Coronary artery (tissue), 2 donors: ENCODE measurements at regions not wholly inside any gene's neighbourhood (a gene's known extent, or its start where the extent isn't known, plus 50 kb on each side); places are given as distances from the start of the nearest gene placed in this dataset.

Experiments
- DNase-seq: peaks from one replicate; pipeline ENCODE4 v3.0.0-alpha.2; 2017; ENCODE audit warnings: low spot score
- H3K27ac ChIP-seq, 2 donors: fragments of 200-600 bp; sonication (generic); one replicate each; pipeline ENCODE4 v1.5.1; 2016 to 2019
- H3K4me3 ChIP-seq: fragments of 200-600 bp; sonication (generic); 2 replicates; pipeline ENCODE4 v1.5.1; 2016; ENCODE audit warnings: mild to moderate bottlenecking, moderate library complexity
- TF ChIP-seq, protein P1 (sequence below): fragments of 200-600 bp; sonication (generic); IDR thresholded peaks from one replicate; pipeline ENCODE4 v1.5.1; 2019; ENCODE audit warnings: antibody characterized with exemption

DNA sequence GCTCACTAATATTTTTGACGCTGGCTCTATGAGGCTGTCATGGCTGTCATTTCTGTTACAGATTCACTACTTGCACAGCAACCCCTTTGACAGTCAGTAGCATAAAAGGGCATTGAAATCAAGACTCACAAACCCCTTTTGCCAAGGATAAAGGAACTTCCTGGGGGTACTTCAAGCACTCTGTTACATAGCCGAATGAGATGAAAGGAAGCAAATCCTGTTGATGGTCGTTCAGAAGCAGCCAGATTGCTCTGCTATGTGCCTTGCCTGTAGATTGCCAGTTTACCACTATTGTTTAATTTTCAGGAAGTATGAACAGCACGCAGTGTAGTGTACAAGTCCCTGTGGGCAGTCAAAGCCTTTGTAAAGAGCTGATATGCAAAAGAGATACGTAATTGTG lies 296.2 kb downstream of the LRRIQ3 start:
- TF ChIP-seq, protein P1, sequence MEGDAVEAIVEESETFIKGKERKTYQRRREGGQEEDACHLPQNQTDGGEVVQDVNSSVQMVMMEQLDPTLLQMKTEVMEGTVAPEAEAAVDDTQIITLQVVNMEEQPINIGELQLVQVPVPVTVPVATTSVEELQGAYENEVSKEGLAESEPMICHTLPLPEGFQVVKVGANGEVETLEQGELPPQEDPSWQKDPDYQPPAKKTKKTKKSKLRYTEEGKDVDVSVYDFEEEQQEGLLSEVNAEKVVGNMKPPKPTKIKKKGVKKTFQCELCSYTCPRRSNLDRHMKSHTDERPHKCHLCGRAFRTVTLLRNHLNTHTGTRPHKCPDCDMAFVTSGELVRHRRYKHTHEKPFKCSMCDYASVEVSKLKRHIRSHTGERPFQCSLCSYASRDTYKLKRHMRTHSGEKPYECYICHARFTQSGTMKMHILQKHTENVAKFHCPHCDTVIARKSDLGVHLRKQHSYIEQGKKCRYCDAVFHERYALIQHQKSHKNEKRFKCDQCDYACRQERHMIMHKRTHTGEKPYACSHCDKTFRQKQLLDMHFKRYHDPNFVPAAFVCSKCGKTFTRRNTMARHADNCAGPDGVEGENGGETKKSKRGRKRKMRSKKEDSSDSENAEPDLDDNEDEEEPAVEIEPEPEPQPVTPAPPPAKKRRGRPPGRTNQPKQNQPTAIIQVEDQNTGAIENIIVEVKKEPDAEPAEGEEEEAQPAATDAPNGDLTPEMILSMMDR = no peak

DNA sequence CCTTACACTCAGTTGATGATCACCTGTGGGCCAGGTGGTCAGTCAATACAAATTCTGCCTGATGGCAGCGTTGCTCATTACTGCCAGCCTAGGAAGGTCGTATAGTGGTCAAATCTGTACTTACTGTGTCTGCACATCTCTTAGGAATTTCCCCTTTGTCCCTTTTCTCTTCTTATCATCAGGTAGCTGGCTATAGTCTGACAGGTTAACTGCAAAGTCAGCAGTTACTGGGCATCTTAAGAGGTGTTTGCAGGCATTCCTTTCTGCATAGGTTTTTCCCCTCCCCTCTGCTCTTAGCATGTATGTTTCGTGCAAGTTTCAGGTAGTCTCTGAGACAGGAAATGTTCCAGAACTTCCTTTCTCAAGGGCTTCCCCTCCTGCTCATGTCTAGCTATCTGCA lies 298.7 kb downstream of the LRRIQ3 start:
- no peak for DNase-seq
- no peak overlapping the region for H3K27ac ChIP-seq
- H3K4me3 ChIP-seq = no peak overlapping the region
- TF ChIP-seq, protein P1 = no peak

More for the DNA sequence above, 296.2 kb downstream of the LRRIQ3 start:
- DNase-seq = no peak
- H3K27ac ChIP-seq = no peak overlapping the region
- no peak overlapping the region for H3K4me3 ChIP-seq

DNA sequence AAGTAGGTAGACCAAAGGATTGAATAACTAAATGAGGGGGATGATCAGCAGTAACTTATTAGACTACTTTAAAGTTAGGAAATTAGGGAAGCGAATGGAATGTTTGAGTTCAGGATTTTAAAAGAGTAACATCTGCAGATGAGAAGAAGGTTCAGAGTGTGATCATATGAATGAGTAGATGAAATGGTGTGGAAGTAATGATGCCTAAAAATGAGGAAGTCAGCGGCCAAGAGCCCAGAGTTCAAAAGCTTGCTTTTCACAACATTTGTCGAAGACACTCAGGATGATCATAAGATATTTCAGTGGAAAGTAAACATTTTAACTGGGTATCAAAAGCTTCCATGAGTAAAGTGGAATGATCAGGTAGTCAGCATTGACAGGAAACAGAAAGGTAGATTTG lies 299.4 kb downstream of the LRRIQ3 start:
- TF ChIP-seq, protein P1 = no peak
- Histone ChIP-seq H3K4me3 (no peak overlapping the region), H3K27ac (no peak overlapping the region)
- DNase-seq = no peak

DNA sequence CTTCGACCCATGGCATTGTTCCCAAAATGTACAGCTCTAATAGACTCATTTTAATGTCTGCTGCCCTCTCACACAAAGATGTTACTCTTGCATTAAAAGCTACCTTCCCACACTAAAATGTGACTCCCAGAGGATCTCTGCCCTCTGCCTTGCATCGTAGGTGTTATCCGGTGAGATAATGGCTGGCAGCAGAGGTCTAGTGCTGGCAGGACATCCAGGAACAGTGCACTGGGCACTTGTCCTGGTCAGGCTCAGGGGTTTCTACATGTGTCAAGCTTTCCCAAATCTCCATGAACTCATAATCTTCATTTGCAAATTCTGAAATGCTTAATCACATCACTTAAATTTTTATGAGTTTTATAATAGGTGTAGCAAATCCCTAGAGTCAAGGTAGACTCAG lies 310.6 kb downstream of the LRRIQ3 start:
- Histone ChIP-seq H3K27ac (no peak overlapping the region), H3K4me3 (no peak overlapping the region)
- DNase-seq = no peak
- TF ChIP-seq, protein P1 = no peak

DNA sequence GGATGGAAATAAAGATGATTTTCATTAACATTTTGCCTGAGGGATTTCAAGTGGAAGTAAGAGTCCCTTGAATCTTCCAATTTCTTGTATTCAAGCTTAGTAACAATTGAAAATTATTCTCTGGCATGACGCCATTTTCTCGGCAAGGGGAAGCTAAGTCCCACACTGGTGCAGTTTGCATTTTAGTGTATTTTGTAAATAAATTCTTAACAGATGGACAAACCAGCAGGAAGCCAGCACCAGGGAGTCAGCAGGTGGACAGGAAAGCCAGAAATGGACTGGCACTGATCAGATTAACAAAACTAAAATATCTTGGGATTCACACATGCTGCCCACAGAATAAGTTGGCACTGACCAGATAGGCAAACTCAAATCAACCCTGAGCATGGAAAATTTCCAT lies 311.3 kb downstream of the LRRIQ3 start:
- no peak overlapping the region for H3K4me3 ChIP-seq
- no peak overlapping the region for H3K27ac ChIP-seq
- DNase-seq = no peak
- TF ChIP-seq, protein P1 = no peak

DNA sequence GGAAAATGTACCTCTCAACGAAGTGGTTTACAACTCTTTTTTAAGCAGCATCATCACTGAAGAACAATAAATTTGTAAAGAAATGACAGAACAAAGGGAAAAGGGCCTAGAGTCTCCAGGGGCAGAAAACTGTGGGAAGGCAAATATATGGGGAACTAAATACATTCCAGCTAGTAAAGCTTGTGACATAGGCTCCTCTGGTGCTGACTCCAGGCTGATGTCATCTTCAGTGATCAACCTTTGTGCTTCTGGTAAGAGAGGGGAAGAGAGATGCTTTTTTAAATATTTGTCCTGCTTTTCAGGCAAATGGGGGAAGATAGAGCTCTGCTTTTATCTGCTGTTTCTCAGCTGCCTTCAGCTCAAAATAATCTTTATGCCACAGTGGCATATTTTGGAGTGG lies 323.2 kb downstream of the LRRIQ3 start:
- H3K27ac ChIP-seq = no peak overlapping the region
- H3K4me3 ChIP-seq = no peak overlapping the region
- TF ChIP-seq, protein P1 = no peak
- DNase-seq = no peak

DNA sequence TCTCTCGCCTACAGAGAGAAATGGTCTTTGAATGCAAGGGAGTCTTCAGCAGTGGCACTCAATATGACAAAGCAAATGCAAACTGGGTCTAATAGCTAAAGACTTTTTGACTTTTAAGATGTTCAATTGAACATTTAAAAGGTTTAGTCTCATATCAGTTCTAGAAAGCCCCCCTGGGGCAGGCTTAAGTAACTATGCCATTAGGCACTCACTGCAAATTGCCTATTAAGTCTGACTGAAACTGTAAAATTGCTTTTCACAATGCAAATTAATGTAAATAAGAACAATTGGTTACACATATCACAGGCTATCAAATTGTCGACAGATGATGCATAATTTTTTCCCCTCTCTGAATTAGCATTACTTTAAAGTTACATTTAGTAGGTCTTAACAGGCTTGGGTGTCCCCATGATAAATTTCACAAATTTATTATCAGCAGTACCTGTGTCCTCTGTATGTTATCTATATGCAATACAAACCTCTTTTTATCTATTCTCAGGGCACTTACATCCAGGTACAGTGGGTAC lies 329.1 kb downstream of the LRRIQ3 start:
- H3K4me3 ChIP-seq = no peak overlapping the region
- no peak for DNase-seq
- H3K27ac ChIP-seq = no peak overlapping the region
- TF ChIP-seq, protein P1 = no peak
